Lung (tissue), 11 donors: ENCODE measurements at regions not wholly inside any gene's neighbourhood (a gene's known extent, or its start where the extent isn't known, plus 50 kb on each side); places are given as distances from the start of the nearest gene placed in this dataset.

ENCODE experiments used
- ATAC-seq: fragments of 200-7000 bp; cut with Tn5 transposase; one replicate; pipeline ENCODE4 v1.9.1; 2020; ENCODE audit warnings: moderate number of reproducible peaks; ENCODE audit not compliant: insufficient read depth, low FRiP score
- DNase-seq, 3 donors: peaks; one replicate each; pipeline ENCODE4 v3.0.0-alpha.2; 2013 to 2017
- H3K27ac ChIP-seq, 2 donors: one replicate each; pipeline ENCODE4 v1.5.1; 2013; ENCODE audit warnings: mild to moderate bottlenecking in 2 of 2, moderate library complexity in 2 of 2, control low read depth in 1 of 2, inconsistent platforms in 1 of 2, low read depth in 1 of 2, low read length in 1 of 2
- H3K27me3 ChIP-seq, 3 donors: one replicate each; pipeline ENCODE4 v1.5.1; 2013; ENCODE audit warnings: low read length in 2 of 3; ENCODE audit not compliant: control insufficient read depth in 3 of 3, insufficient read depth in 3 of 3
- H3K36me3 ChIP-seq, 4 donors: one replicate each; pipeline ENCODE4 v1.5.1; 2013; ENCODE audit warnings: low read length in 4 of 4, mild to moderate bottlenecking in 1 of 4, moderate library complexity in 1 of 4; ENCODE audit not compliant: control insufficient read depth in 4 of 4, insufficient read depth in 4 of 4
- H3K4me1 ChIP-seq, 5 donors: one replicate each; pipeline ENCODE4 v1.5.1; 2013; ENCODE audit warnings: low read length in 5 of 5, mild to moderate bottlenecking in 2 of 5, moderate library complexity in 1 of 5; ENCODE audit not compliant: control insufficient read depth in 5 of 5, insufficient read depth in 5 of 5
- H3K4me3 ChIP-seq: one replicate; pipeline ENCODE4 v1.5.1; 2013; ENCODE audit warnings: mild to moderate bottlenecking, control low read depth, moderate library complexity
- H3K9ac ChIP-seq, 2 donors: one replicate each; pipeline ENCODE4 v1.5.1; 2013; ENCODE audit warnings: low read length in 2 of 2, control low read depth in 1 of 2; ENCODE audit not compliant: insufficient read depth in 1 of 2
- H3K9me3 ChIP-seq, 4 donors: one replicate each; pipeline ENCODE4 v1.5.1; 2013; ENCODE audit warnings: low read length in 3 of 4, mild to moderate bottlenecking in 1 of 4, moderate library complexity in 1 of 4; ENCODE audit not compliant: control insufficient read depth in 4 of 4, insufficient read depth in 3 of 4
- CTCF ChIP-seq: IDR thresholded peaks from 2 replicates; pipeline ENCODE4 v1.5.1; 2012; ENCODE audit warnings: mild to moderate bottlenecking; ENCODE audit errors: control extremely low read depth, extremely low read depth
- WGBS, 2 donors: extraction: QIAGEN DNeasy Blood & Tissue Kit; methylation state at CpG; one replicate each; pipeline ENCODE4 v1.1.7; 2013; 5-methylcytosine and 5-hydroxymethylcytosine counted together
- donor health status: control.
- donor health status: control.
- donor health status: Bipolar disorder and iron deficiency.
- donor health status: healthy.
- donor health status: DM: yes; HTN: yes; CAD: no.

GRCh38 chr18:63042351-63042750 lies 277.2 kb downstream of the BCL2 start:
- DNase-seq (no peak), ATAC-seq (no peak)
- no peak overlapping the region for H3K27ac ChIP-seq
- H3K9me3 ChIP-seq, result no peaks in the 10 kb centered on the region
- H3K36me3 ChIP-seq, result no peaks in the 10 kb centered on the region
- TF ChIP-seq CTCF, result no peak
- no peaks in the 10 kb centered on the region for H3K27me3 ChIP-seq
- peaks cover 0 to 4% (median 0%) of the 10 kb centered on the region in 5 donors for H3K4me1 ChIP-seq
- no peak overlapping the region for H3K4me3 ChIP-seq
- H3K9ac ChIP-seq, result no peak overlapping the region

- WGBS, 2 donors, result 50 to 53% methylated on average over 4 of the region's 4 CpGs
- ATAC-seq, result no peak
Observed at GRCh38 chr18:63040788-63041410, 278.7 kb downstream of the BCL2 start.

GRCh38 chr18:63037491-63037890 lies 282.1 kb downstream of the BCL2 start:
- no peak for TF ChIP-seq CTCF
- Histone ChIP-seq H3K9me3 (no peaks in the 10 kb centered on the region), H3K27me3 (no peaks in the 10 kb centered on the region), H3K9ac (no peak overlapping the region), H3K4me3 (no peak overlapping the region), H3K4me1 (peaks cover 0 to 4% (median 0%) of the 10 kb centered on the region in 5 donors), H3K27ac (no peak overlapping the region), H3K36me3 (no peaks in the 10 kb centered on the region)
- no peak for ATAC-seq
- no peak for DNase-seq
- WGBS, 2 donors, result 82 to 93% methylated on average over 2 of the region's 2 CpGs

More at GRCh38 chr18:63040788-63041410, 278.7 kb downstream of the BCL2 start:
- Histone ChIP-seq H3K9me3 (no peaks in the 10 kb centered on the region), H3K4me1 (peaks cover 0 to 4% (median 0%) of the 10 kb centered on the region in 5 donors), H3K4me3 (no peak overlapping the region), H3K27me3 (no peaks in the 10 kb centered on the region), H3K27ac (no peak overlapping the region), H3K9ac (no peak overlapping the region), H3K36me3 (no peaks in the 10 kb centered on the region)
- DNase-seq, result peak in 1 of 3 donors; percentile 16
- no peak for TF ChIP-seq CTCF

- TF ChIP-seq CTCF, result no peak
- WGBS, 2 donors, result 87 to 91% methylated on average over 1 of the region's 1 CpG
- H3K9me3 ChIP-seq, result no peaks in the 10 kb centered on the region
- H3K4me3 ChIP-seq, result no peak overlapping the region
- DNase-seq (no peak), ATAC-seq (no peak)
- H3K36me3 ChIP-seq, result no peaks in the 10 kb centered on the region
- H3K27me3 ChIP-seq, result no peaks in the 10 kb centered on the region
- H3K9ac ChIP-seq, result no peak overlapping the region
- H3K4me1 ChIP-seq, result no peaks in the 10 kb centered on the region
- H3K27ac ChIP-seq, result no peak overlapping the region
Observed at GRCh38 chr18:63031375-63031774, 288.2 kb downstream of the BCL2 start.
